Caco-2 (cell line): ENCODE measurements at regions not wholly inside any gene's neighbourhood (a gene's known extent, or its start where the extent isn't known, plus 50 kb on each side); places are given as distances from the start of the nearest gene placed in this dataset.
"Not testable (repeated sequence)": the region's sequence is repeated elsewhere in the genome, so short reads cannot be mapped to it uniquely, and the experiment has no call there.

Experiments
- BruUV-seq: library from RNA; stranded (reverse); fragments of 400-500 nt; replicated peaks from 2 replicates; lab custom pipeline; 2021; lab: Mats Ljungman, UMichigan
- CTCF ChIA-PET: fragments of 300-600 bp; sonication (Branson Sonifier 250); formaldehyde crosslinking; loops from one replicate; lab custom pipeline; 2022; ENCODE audit warnings: antibody characterized with exemption; lab: Charles Lee
- POLR2A ChIA-PET: fragments of 300-600 bp; sonication (Branson Sonifier 250); formaldehyde crosslinking; loops from one replicate; lab custom pipeline; 2022; ENCODE audit warnings: antibody characterized with exemption; lab: Charles Lee
- DNase-seq, 2 experiments: peaks; one replicate each; pipeline versions ENCODE4 v3.0.0 to v3.0.0-alpha.2; 2020 to 2022
- H3K27me3 ChIP-seq: replicated peaks from 2 replicates; pipeline ENCODE4 v1.6.0; 2011; ENCODE audit warnings: low read length; ENCODE audit not compliant: control insufficient read depth, insufficient read depth
- H3K36me3 ChIP-seq: 2 replicates; pipeline ENCODE4 v1.5.1; 2011; ENCODE audit warnings: low read length; ENCODE audit not compliant: control insufficient read depth, insufficient read depth
- H3K4me1 ChIP-seq: fragments of 250-450 bp; sonication (Bioruptor Pico); 2 replicates; pipeline ENCODE4 v1.5.1; 2020; ENCODE audit warnings: mild to moderate bottlenecking
- H3K4me3 ChIP-seq: 2 replicates; pipeline ENCODE4 v1.5.1; 2011; ENCODE audit warnings: low read depth, mild to moderate bottlenecking, control low read depth, low read length
- H3K9me3 ChIP-seq: fragments of 250-450 bp; sonication (Bioruptor Pico); 2 replicates; pipeline ENCODE4 v1.5.1; 2020; ENCODE audit warnings: mild to moderate bottlenecking, moderate library complexity
- H3K27ac Mint-ChIP-seq: one replicate; pipeline ENCODE4 v1.8.0; 2022; ENCODE audit warnings: mixed read lengths; ENCODE audit not compliant: unreplicated experiment
- H3K27me3 Mint-ChIP-seq: one replicate; pipeline ENCODE4 v1.8.0; 2022; ENCODE audit warnings: mixed read lengths; ENCODE audit not compliant: insufficient read depth, unreplicated experiment
- H3K36me3 Mint-ChIP-seq: one replicate; pipeline ENCODE4 v1.8.0; 2022; ENCODE audit warnings: mild to moderate bottlenecking, mixed read lengths; ENCODE audit not compliant: insufficient read depth, unreplicated experiment
- H3K4me1 Mint-ChIP-seq: one replicate; pipeline ENCODE4 v1.8.0; 2022; ENCODE audit warnings: low read depth, mixed read lengths; ENCODE audit not compliant: unreplicated experiment
- H3K4me3 Mint-ChIP-seq: one replicate; pipeline ENCODE4 v1.8.0; 2022; ENCODE audit warnings: mild to moderate bottlenecking, moderate library complexity, mixed read lengths; ENCODE audit not compliant: unreplicated experiment
- H3K9me3 Mint-ChIP-seq: one replicate; pipeline ENCODE4 v1.8.0; 2022; ENCODE audit warnings: mixed read lengths; ENCODE audit not compliant: unreplicated experiment
- CTCF ChIP-seq, 2 experiments: fragments of 200-600 bp in 1 of 2; IDR thresholded peaks; 1 replicate in 1 of 2; 2 replicates in 1 of 2; pipeline versions ENCODE4 v1.5.1 to v1.8.0; 2011 to 2022; ENCODE audit warnings: antibody characterized with exemption in 1 of 2, control low read depth in 1 of 2, inconsistent platforms in 1 of 2, low read depth in 1 of 2, low read length in 1 of 2, mild to moderate bottlenecking in 1 of 2, moderate library complexity in 1 of 2; ENCODE audit not compliant: insufficient read depth in 1 of 2, severe bottlenecking in 1 of 2, unreplicated experiment in 1 of 2
- intact Hi-C: fragments of 100-400 bp; cut with micrococcal nuclease; formaldehyde crosslinking; loops from one replicate; pipeline ENCODE4 v1.10.0; 2022; ENCODE audit not compliant: unreplicated experiment

- intact Hi-C loops, H3K4me3 Mint-ChIP-seq, DNase-seq, H3K27me3 Mint-ChIP-seq, H3K27me3 ChIP-seq, POLR2A ChIA-PET, H3K4me1 ChIP-seq, H3K9me3 Mint-ChIP-seq, H3K36me3 ChIP-seq, H3K36me3 Mint-ChIP-seq, H3K4me3 ChIP-seq, BruUV-seq, CTCF ChIA-PET, H3K9me3 ChIP-seq: not testable (repeated sequence)
- Mint-ChIP-seq H3K4me1 (peaks cover 16% of the 10 kb centered on the region), H3K27ac (peak overlapping the region; percentile 69)
These were observed 59.2 kb upstream of the CCDC180 start for GRCh38 chr9:97248252-97248651.

DNA sequence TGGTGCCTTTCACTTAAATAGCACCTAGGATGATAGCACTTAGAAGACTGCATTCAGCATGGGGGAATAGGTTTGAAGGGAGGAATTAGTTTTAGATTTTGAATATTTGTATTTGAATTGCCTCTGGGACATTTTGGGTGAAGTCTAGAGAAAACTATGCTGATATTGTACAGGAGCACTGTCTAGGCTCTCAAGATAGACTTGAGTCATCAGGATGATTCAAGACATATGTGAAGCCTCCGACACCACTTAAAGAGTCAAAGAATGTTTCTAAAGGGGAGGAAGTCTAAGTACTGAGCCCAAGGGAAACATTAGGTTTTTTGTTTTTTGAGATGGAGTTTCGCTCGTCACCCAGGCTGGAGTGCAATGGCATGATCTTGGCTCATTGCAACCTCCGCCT lies 63.9 kb upstream of the CCDC180 start:
- BruUV-seq: no TSS peak
- H3K36me3 Mint-ChIP-seq: peaks cover 4% of the 10 kb centered on the region
- ChIA-PET POLR2A (no interaction called here), CTCF (no interaction called here)
- H3K36me3 ChIP-seq: no peaks in the 10 kb centered on the region; the same call in 1 of the 2 replicates
- no peaks in the 10 kb centered on the region for H3K9me3 Mint-ChIP-seq
- intact Hi-C loops: no loop called here
- no peak overlapping the region for H3K4me3 Mint-ChIP-seq
- H3K27ac Mint-ChIP-seq: no peak overlapping the region
- no peak for TF ChIP-seq CTCF (IDR thresholded peaks at IDR 0.05; ENCODE audit: insufficient read depth in 1 of 2, low read depth in 1 of 2, low read length in 1 of 2, severe bottlenecking in 1 of 2, unreplicated experiment in 1 of 2)
- no peak for DNase-seq
- H3K4me1 ChIP-seq: peaks cover 19% of the 10 kb centered on the region
- no peaks in the 10 kb centered on the region for H3K27me3 Mint-ChIP-seq
- no peak overlapping the region for H3K4me3 ChIP-seq
- no peaks in the 10 kb centered on the region for H3K27me3 ChIP-seq
- H3K9me3 ChIP-seq: no peaks in the 10 kb centered on the region
- H3K4me1 Mint-ChIP-seq: peaks cover 22% of the 10 kb centered on the region

- H3K4me3 Mint-ChIP-seq, DNase-seq, H3K9me3 ChIP-seq, H3K27me3 Mint-ChIP-seq, H3K9me3 Mint-ChIP-seq, H3K27ac Mint-ChIP-seq, H3K27me3 ChIP-seq, H3K36me3 ChIP-seq, H3K4me1 Mint-ChIP-seq, CTCF ChIA-PET, intact Hi-C loops, H3K36me3 Mint-ChIP-seq, H3K4me3 ChIP-seq, POLR2A ChIA-PET, BruUV-seq: not testable (repeated sequence)
- H3K4me1 ChIP-seq: peaks cover 22% of the 10 kb centered on the region
These were observed 66.0 kb upstream of the CCDC180 start for GRCh38 chr9:97241430-97241829.

DNA sequence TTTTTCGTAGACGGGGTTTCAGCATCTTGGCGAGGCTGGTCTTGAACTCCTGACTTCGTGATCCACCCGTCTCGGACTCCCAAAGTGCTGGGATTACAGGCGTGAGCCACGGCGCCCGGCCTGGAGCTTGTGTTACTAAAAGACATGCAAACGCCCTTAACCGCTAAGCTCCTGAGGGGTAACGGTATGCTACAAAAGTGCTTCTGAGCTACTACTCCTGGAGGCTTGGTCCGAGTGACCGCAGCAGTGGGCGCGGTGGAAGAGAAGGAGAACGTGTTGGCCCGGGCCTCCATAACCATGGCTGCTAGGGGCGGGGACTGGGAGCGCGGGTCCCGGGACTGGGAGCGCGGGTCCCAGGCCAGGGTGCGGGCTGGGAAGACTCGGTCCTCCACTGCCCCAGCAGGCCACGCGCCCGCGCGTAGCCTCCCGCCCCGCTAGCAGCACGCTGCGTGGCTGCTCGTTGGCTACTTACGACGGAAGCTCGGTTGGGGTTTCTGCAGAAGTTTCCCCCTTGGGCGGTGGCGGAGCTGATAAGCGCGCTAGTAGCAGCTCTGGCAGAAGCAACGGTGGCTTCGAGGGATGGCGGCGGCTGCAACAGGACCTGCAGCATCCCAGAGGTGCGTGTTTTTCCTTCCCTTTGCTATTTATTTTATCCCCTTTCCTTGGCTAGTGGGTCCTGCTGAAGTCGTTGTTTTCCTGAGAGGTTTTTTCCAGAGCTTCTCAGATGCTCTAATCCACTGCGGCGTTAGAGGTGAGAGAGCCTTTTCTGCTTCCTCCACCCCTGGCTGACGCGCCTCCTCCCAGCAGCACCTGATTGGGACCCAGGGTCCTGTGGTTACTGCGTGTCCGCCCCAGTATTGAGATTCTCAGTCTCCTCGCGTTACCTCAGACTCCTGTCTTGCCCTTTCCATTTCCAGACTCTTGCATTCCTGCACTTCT lies 69.2 kb upstream of the CCDC180 start:
- TSS peak; percentile 67 for BruUV-seq
- peak; percentile 86 to 90 for DNase-seq
- Mint-ChIP-seq H3K4me3 (peak overlapping the region; percentile 96), H3K27me3 (no peaks in the 10 kb centered on the region), H3K36me3 (peaks cover 9% of the 10 kb centered on the region), H3K4me1 (peaks cover 23% of the 10 kb centered on the region), H3K9me3 (no peaks in the 10 kb centered on the region), H3K27ac (peak overlapping the region; percentile 93)
- Histone ChIP-seq H3K36me3 (no peaks in the 10 kb centered on the region; the same call in 1 of the 2 replicates), H3K9me3 (no peaks in the 10 kb centered on the region), H3K4me1 (peaks cover 35% of the 10 kb centered on the region), H3K4me3 (peak overlapping the region; percentile 56), H3K27me3 (no peaks in the 10 kb centered on the region)
- ChIA-PET POLR2A (interaction anchor here (1.2 kb wide), 1 partner anchor 199 kb away, joined by 3 read pairs; no protein-coding TSS in a partner anchor), CTCF (interaction anchor here (1.6 kb wide), 1 partner anchor 16 kb away, joined by 6 read pairs; no protein-coding TSS in a partner anchor)
- no peak for TF ChIP-seq CTCF (IDR thresholded peaks at IDR 0.05; ENCODE audit: insufficient read depth in 1 of 2, low read depth in 1 of 2, low read length in 1 of 2, severe bottlenecking in 1 of 2, unreplicated experiment in 1 of 2)
- intact Hi-C loops: loop anchor here (10.0 kb wide), 3 partner anchors 117 to 193 kb away; no protein-coding TSS in a partner anchor
